ENCODE measurements at regions not wholly inside any gene's neighbourhood (a gene's known extent, or its start where the extent isn't known, plus 50 kb on each side); places are given as distances from the start of the nearest gene placed in this dataset.
"Not testable (repeated sequence)": the region's sequence is repeated elsewhere in the genome, so short reads cannot be mapped to it uniquely, and the experiment has no call there.

DNA sequence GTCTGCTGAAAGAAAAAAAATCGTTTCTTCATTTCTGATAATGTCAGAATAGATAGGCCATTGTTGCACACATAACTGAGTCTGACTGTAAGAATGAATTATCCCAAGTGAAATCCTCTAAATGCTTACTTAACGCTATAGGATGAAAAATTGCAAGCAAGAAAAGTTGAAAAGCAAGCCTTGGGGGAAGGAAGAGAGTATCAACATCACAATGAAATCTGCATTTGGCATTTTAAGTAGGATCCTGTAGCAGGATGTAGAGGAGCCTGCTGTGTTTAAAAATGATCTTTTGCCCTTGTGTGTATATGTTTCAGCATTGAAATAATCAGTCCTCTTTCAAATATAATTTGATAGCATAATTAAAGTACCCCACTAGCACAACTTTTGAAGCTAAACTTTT, 464.3 kb upstream of the ZNF337 start:
- TF ChIP-seq EP300, CTCF, POLR2AphosphoS5, POLR2A (IDR thresholded peaks at IDR 0.05): not testable (repeated sequence)

All from stomach (tissue), 4 donors.